Lung (tissue), 11 donors: ENCODE measurements at regions not wholly inside any gene's neighbourhood (a gene's known extent, or its start where the extent isn't known, plus 50 kb on each side); places are given as distances from the start of the nearest gene placed in this dataset.
"Not testable (repeated sequence)": the region's sequence is repeated elsewhere in the genome, so short reads cannot be mapped to it uniquely, and the experiment has no call there.

Experiments
- ATAC-seq: fragments of 200-7000 bp; cut with Tn5 transposase; one replicate; pipeline ENCODE4 v1.9.1; 2020; ENCODE audit warnings: moderate number of reproducible peaks; ENCODE audit not compliant: insufficient read depth, low FRiP score
- DNase-seq, 3 donors: peaks; one replicate each; pipeline ENCODE4 v3.0.0-alpha.2; 2013 to 2017
- H3K27ac ChIP-seq, 2 donors: one replicate each; pipeline ENCODE4 v1.5.1; 2013; ENCODE audit warnings: mild to moderate bottlenecking in 2 of 2, moderate library complexity in 2 of 2, control low read depth in 1 of 2, inconsistent platforms in 1 of 2, low read depth in 1 of 2, low read length in 1 of 2
- H3K27me3 ChIP-seq, 3 donors: one replicate each; pipeline ENCODE4 v1.5.1; 2013; ENCODE audit warnings: low read length in 2 of 3; ENCODE audit not compliant: control insufficient read depth in 3 of 3, insufficient read depth in 3 of 3
- H3K36me3 ChIP-seq, 4 donors: one replicate each; pipeline ENCODE4 v1.5.1; 2013; ENCODE audit warnings: low read length in 4 of 4, mild to moderate bottlenecking in 1 of 4, moderate library complexity in 1 of 4; ENCODE audit not compliant: control insufficient read depth in 4 of 4, insufficient read depth in 4 of 4
- H3K4me1 ChIP-seq, 5 donors: one replicate each; pipeline ENCODE4 v1.5.1; 2013; ENCODE audit warnings: low read length in 5 of 5, mild to moderate bottlenecking in 2 of 5, moderate library complexity in 1 of 5; ENCODE audit not compliant: control insufficient read depth in 5 of 5, insufficient read depth in 5 of 5
- H3K4me3 ChIP-seq: one replicate; pipeline ENCODE4 v1.5.1; 2013; ENCODE audit warnings: mild to moderate bottlenecking, control low read depth, moderate library complexity
- H3K9ac ChIP-seq, 2 donors: one replicate each; pipeline ENCODE4 v1.5.1; 2013; ENCODE audit warnings: low read length in 2 of 2, control low read depth in 1 of 2; ENCODE audit not compliant: insufficient read depth in 1 of 2
- H3K9me3 ChIP-seq, 4 donors: one replicate each; pipeline ENCODE4 v1.5.1; 2013; ENCODE audit warnings: low read length in 3 of 4, mild to moderate bottlenecking in 1 of 4, moderate library complexity in 1 of 4; ENCODE audit not compliant: control insufficient read depth in 4 of 4, insufficient read depth in 3 of 4
- WGBS, 2 donors: extraction: QIAGEN DNeasy Blood & Tissue Kit; methylation state at CpG; one replicate each; pipeline ENCODE4 v1.1.7; 2013; 5-methylcytosine and 5-hydroxymethylcytosine counted together
- TF ChIP-seq, protein P1 (sequence below): IDR thresholded peaks from 2 replicates; pipeline ENCODE4 v1.5.1; 2012; ENCODE audit warnings: mild to moderate bottlenecking; ENCODE audit errors: control extremely low read depth, extremely low read depth
- donor health status: control.
- donor health status: control.
- donor health status: Bipolar disorder and iron deficiency.
- donor health status: healthy.
- donor health status: DM: yes; HTN: yes; CAD: no.

DNA sequence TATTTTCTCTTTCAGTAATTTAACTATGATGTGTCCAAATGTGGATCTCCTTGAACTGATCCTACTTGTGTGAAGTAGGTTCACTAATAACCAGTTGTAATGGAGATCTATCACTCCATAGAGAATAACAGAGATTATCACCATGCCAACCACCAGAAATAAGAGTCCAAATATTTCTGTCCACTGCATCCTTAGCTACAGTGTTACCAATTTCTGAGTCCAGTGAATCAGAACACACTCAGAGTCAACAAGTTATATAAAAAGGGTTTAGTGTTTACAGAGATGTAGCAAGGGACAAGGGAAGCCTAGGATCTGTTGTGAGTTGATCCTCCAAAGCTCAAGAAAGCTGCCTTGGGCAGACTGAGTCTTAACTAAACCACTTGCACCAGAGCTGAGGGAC is 882.8 kb downstream of the TBC1D32 start:
- DNase-seq = no peak
- no peaks in the 10 kb centered on the region for H3K27me3 ChIP-seq
- H3K9me3 ChIP-seq = no peaks in the 10 kb centered on the region
- H3K9ac ChIP-seq = no peak overlapping the region
- no peaks in the 10 kb centered on the region for H3K36me3 ChIP-seq
- peaks cover 0 to 3% (median 0%) of the 10 kb centered on the region in 5 donors for H3K4me1 ChIP-seq
- no peak overlapping the region for H3K27ac ChIP-seq
- ATAC-seq = no peak
- no peak overlapping the region for H3K4me3 ChIP-seq
- TF ChIP-seq, protein P1, sequence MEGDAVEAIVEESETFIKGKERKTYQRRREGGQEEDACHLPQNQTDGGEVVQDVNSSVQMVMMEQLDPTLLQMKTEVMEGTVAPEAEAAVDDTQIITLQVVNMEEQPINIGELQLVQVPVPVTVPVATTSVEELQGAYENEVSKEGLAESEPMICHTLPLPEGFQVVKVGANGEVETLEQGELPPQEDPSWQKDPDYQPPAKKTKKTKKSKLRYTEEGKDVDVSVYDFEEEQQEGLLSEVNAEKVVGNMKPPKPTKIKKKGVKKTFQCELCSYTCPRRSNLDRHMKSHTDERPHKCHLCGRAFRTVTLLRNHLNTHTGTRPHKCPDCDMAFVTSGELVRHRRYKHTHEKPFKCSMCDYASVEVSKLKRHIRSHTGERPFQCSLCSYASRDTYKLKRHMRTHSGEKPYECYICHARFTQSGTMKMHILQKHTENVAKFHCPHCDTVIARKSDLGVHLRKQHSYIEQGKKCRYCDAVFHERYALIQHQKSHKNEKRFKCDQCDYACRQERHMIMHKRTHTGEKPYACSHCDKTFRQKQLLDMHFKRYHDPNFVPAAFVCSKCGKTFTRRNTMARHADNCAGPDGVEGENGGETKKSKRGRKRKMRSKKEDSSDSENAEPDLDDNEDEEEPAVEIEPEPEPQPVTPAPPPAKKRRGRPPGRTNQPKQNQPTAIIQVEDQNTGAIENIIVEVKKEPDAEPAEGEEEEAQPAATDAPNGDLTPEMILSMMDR = no peak

GRCh38 chr6:120447605-120448004 is 886.7 kb downstream of the TBC1D32 start:
- Histone ChIP-seq H3K4me3 (no peak overlapping the region), H3K27me3 (no peaks in the 10 kb centered on the region), H3K27ac (no peak overlapping the region), H3K9ac (no peak overlapping the region), H3K4me1 (peaks cover 0 to 3% (median 0%) of the 10 kb centered on the region in 5 donors), H3K9me3 (no peaks in the 10 kb centered on the region), H3K36me3 (no peaks in the 10 kb centered on the region)
- ATAC-seq (no peak), DNase-seq (peak in 2 of 3 donors; percentile 22 to 46)
- 41 to 54% methylated on average over 3 of the region's 3 CpGs for WGBS, 2 donors
- TF ChIP-seq, protein P1 = no peak

- H3K27ac ChIP-seq, H3K9me3 ChIP-seq, H3K4me1 ChIP-seq, H3K4me3 ChIP-seq, H3K9ac ChIP-seq, H3K36me3 ChIP-seq, DNase-seq, ATAC-seq, H3K27me3 ChIP-seq: not testable (repeated sequence)
- 74 to 90% methylated on average over 11 of the region's 11 CpGs for WGBS, 2 donors
Measured at GRCh38 chr6:120432840-120433239, 901.4 kb downstream of the TBC1D32 start.

GRCh38 chr6:120431841-120432240 is 902.4 kb downstream of the TBC1D32 start:
- 95 to 99% methylated on average over 11 of the region's 11 CpGs for whole genome bisulfite sequencing, 2 donors
- no peak for ATAC-seq
- no peak for DNase-seq

More at GRCh38 chr6:120431841-120432240, 902.4 kb downstream of the TBC1D32 start:
- TF ChIP-seq, protein P1 = no peak
- no peaks in the 10 kb centered on the region for H3K4me1 ChIP-seq
- no peaks in the 10 kb centered on the region for H3K9me3 ChIP-seq
- H3K36me3 ChIP-seq = no peaks in the 10 kb centered on the region
- no peak overlapping the region for H3K9ac ChIP-seq
- H3K27me3 ChIP-seq = no peaks in the 10 kb centered on the region
- no peak overlapping the region for H3K4me3 ChIP-seq
- H3K27ac ChIP-seq = no peak overlapping the region
